OCI-LY1 (cell line): ENCODE measurements at regions not wholly inside any gene's neighbourhood (a gene's known extent, or its start where the extent isn't known, plus 50 kb on each side); places are given as distances from the start of the nearest gene placed in this dataset.
"Not testable (repeated sequence)": the region's sequence is repeated elsewhere in the genome, so short reads cannot be mapped to it uniquely, and the experiment has no call there.

Source experiments
- CTCF ChIP-seq: fragments of 200-600 bp; sonication (generic), shearing (Covaris generic); IDR thresholded peaks from 2 replicates; pipeline ENCODE4 v1.5.1; 2017; ENCODE audit warnings: mild to moderate bottlenecking, antibody characterized with exemption, low read length, moderate library complexity, mixed read lengths
- EZH2 ChIP-seq: fragments of 200-600 bp; sonication (generic), shearing (Covaris generic); IDR thresholded peaks from 2 replicates; pipeline ENCODE4 v1.8.0; 2017; ENCODE audit warnings: borderline replicate concordance, mixed run types, mild to moderate bottlenecking, antibody characterized with exemption, low read length, moderate library complexity, mixed read lengths

GRCh38 chr3:26097111-26097510 lies 307.2 kb downstream of the OXSM start:
- not testable (repeated sequence) for TF ChIP-seq CTCF, EZH2
